HTR-8/SVneo (cell line): ENCODE measurements at regions not wholly inside any gene's neighbourhood (a gene's known extent, or its start where the extent isn't known, plus 50 kb on each side); places are given as distances from the start of the nearest gene placed in this dataset.
"Not testable (repeated sequence)": the region's sequence is repeated elsewhere in the genome, so short reads cannot be mapped to it uniquely, and the experiment has no call there.

Experiments
- DNase-seq: peaks from one replicate; pipeline ENCODE4 v3.0.0; 2011; ENCODE audit warnings: low spot score, mixed read lengths; ENCODE audit not compliant: insufficient read length
- FAIRE-seq: peaks from 2 replicates; lab custom pipeline; 2011; peaks lifted over from hg19 to GRCh38; lab: Jason Lieb, UNC

GRCh38 chr15:45802140-45802539, 167.3 kb downstream of the SQOR start:
- FAIRE-seq (no peak), DNase-seq (no peak)

GRCh38 chr15:45804028-45804427, 169.2 kb downstream of the SQOR start:
- FAIRE-seq (no peak), DNase-seq (no peak)

- DNase-seq (no peak), FAIRE-seq (no peak)
Observed at GRCh38 chr15:45810201-45810600, 175.4 kb downstream of the SQOR start.

- FAIRE-seq: no peak
- no peak for DNase-seq
Observed at GRCh38 chr15:45812200-45812599, 177.4 kb downstream of the SQOR start.

- not testable (repeated sequence) for DNase-seq, FAIRE-seq
Observed at GRCh38 chr15:45817578-45817977, 182.7 kb downstream of the SQOR start.

- FAIRE-seq (no peak), DNase-seq (no peak)
Observed at GRCh38 chr15:45821390-45821789, 186.6 kb downstream of the SQOR start.

GRCh38 chr15:45822968-45823367, 188.1 kb downstream of the SQOR start:
- not testable (repeated sequence) for FAIRE-seq, DNase-seq

GRCh38 chr15:45827275-45827674, 192.4 kb downstream of the SQOR start:
- FAIRE-seq (no peak), DNase-seq (no peak)

- FAIRE-seq: no peak
Observed at GRCh38 chr15:45827766-45828165, 192.9 kb downstream of the SQOR start.

GRCh38 chr15:45829336-45830153, 194.7 kb downstream of the SQOR start:
- DNase-seq (no peak), FAIRE-seq (no peak)

More at GRCh38 chr15:45827766-45828165, 192.9 kb downstream of the SQOR start:
- DNase-seq: no peak

GRCh38 chr15:45831787-45832186, 197.0 kb downstream of the SQOR start:
- DNase-seq: no peak
- no peak for FAIRE-seq

GRCh38 chr15:45834622-45835021, 199.8 kb downstream of the SQOR start:
- no peak for FAIRE-seq
- no peak for DNase-seq

- no peak for DNase-seq
- FAIRE-seq: no peak
Observed at GRCh38 chr15:45842151-45842550, 207.3 kb downstream of the SQOR start.

- FAIRE-seq (no peak), DNase-seq (no peak)
Observed at GRCh38 chr15:45847645-45848044, 212.8 kb downstream of the SQOR start.

GRCh38 chr15:45849136-45849535, 214.3 kb downstream of the SQOR start:
- DNase-seq: no peak
- FAIRE-seq: no peak

- DNase-seq (no peak), FAIRE-seq (no peak)
Observed at GRCh38 chr15:45854455-45855202, 219.8 kb downstream of the SQOR start.

- no peak for DNase-seq
- FAIRE-seq: no peak
Observed at GRCh38 chr15:45855210-45855906, 220.5 kb downstream of the SQOR start.

- no peak for DNase-seq
- FAIRE-seq: no peak
Observed at GRCh38 chr15:45855907-45856579, 221.2 kb downstream of the SQOR start.

GRCh38 chr15:45857291-45857690, 222.5 kb downstream of the SQOR start:
- DNase-seq (no peak), FAIRE-seq (no peak)

GRCh38 chr15:45858491-45858890, 223.7 kb downstream of the SQOR start:
- FAIRE-seq (no peak), DNase-seq (no peak)
